Stomach (tissue), 8 donors: ENCODE measurements at regions not wholly inside any gene's neighbourhood (a gene's known extent, or its start where the extent isn't known, plus 50 kb on each side); places are given as distances from the start of the nearest gene placed in this dataset.
"Not testable (repeated sequence)": the region's sequence is repeated elsewhere in the genome, so short reads cannot be mapped to it uniquely, and the experiment has no call there.

ENCODE experiments used
- DNase-seq, 2 donors: peaks; one replicate each; pipeline versions ENCODE4 v3.0.0 to v3.0.0-alpha.2; 2013 to 2019
- H3K27ac ChIP-seq, 5 donors: fragments of 200-600 bp in 4 of 5; sonication (generic) in 4 of 5; one replicate each; pipeline ENCODE4 v1.5.1; 2013 to 2019; ENCODE audit warnings: mild to moderate bottlenecking in 1 of 5, moderate library complexity in 1 of 5
- H3K27me3 ChIP-seq, 3 donors: fragments of 200-600 bp; sonication (generic); one replicate each; pipeline ENCODE4 v1.5.1; 2017 to 2019; ENCODE audit warnings: mixed run types in 1 of 3
- H3K36me3 ChIP-seq, 4 donors: fragments of 200-600 bp; sonication (generic); 1 replicate in 3 of 4; 2 replicates in 1 of 4; pipeline ENCODE4 v1.5.1; 2016 to 2019
- H3K4me1 ChIP-seq, 4 donors: fragments of 200-600 bp; sonication (generic); one replicate each; pipeline ENCODE4 v1.5.1; 2016 to 2019
- H3K4me3 ChIP-seq, 4 donors: fragments of 200-600 bp; sonication (generic) in 3 of 4; one replicate each; pipeline ENCODE4 v1.5.1; 2016 to 2019; ENCODE audit warnings: mild to moderate bottlenecking in 1 of 4
- H3K9me3 ChIP-seq, 4 donors: fragments of 200-600 bp; sonication (generic); one replicate each; pipeline ENCODE4 v1.5.1; 2016 to 2019
- CTCF ChIP-seq, 7 experiments: fragments of 450-650 bp in 4 of 7; fragments of 200-600 bp in 3 of 7; sonication (generic) in 3 of 7; IDR thresholded peaks; one replicate each; pipeline ENCODE4 v1.5.1; 2016 to 2019; ENCODE audit warnings: antibody characterized with exemption in 7 of 7, control low read depth in 2 of 7, mild to moderate bottlenecking in 1 of 7
- EP300 ChIP-seq: sonication (generic); formaldehyde crosslinking; IDR thresholded peaks from one replicate; pipeline ENCODE4 v1.6.1; 2017; ENCODE audit warnings: antibody characterized with exemption
- POLR2A ChIP-seq, 4 donors: fragments of 450-650 bp; IDR thresholded peaks; one replicate each; pipeline ENCODE4 v1.6.1; 2016; ENCODE audit warnings: antibody characterized with exemption in 4 of 4, control low read depth in 2 of 4, mild to moderate bottlenecking in 1 of 4, moderate library complexity in 1 of 4
- POLR2AphosphoS5 ChIP-seq, 3 donors: sonication (generic); formaldehyde crosslinking; IDR thresholded peaks; one replicate each; pipeline ENCODE4 v1.6.1; 2016; ENCODE audit warnings: antibody characterized with exemption in 3 of 3
- WGBS, 5 donors: extraction: QIAGEN DNeasy Blood & Tissue Kit in 3 of 5; methylation state at CpG; one replicate each; pipeline versions ENCODE4 v1.1.5 to v1.1.7; 2013 to 2018; 5-methylcytosine and 5-hydroxymethylcytosine counted together
- intact Hi-C: fragments of 100-400 bp; cut with DNase I; formaldehyde crosslinking; loops from one replicate; pipeline ENCODE4 v1.15.1; 2023; ENCODE audit warnings: low total_unique reads
- donor health status: healthy with polysubstance abuse.
- donor health status: Bipolar disorder and iron deficiency.
- donor health status: healthy.

GRCh38 chr12:108423486-108423885 is 84.4 kb upstream of the CMKLR1 start:
- WGBS, 5 donors = 74 to 81% (median 78%) methylated on average over 4 of the region's 4 CpGs

GRCh38 chr12:108421082-108421481 is 82.0 kb upstream of the CMKLR1 start:
- H3K36me3 ChIP-seq, H3K4me3 ChIP-seq, H3K9me3 ChIP-seq, H3K27ac ChIP-seq, H3K27me3 ChIP-seq, intact Hi-C loops, DNase-seq: not testable (repeated sequence)
- WGBS, 5 donors = 70 to 84% (median 72%) methylated on average over 2 to 4 of the region's 4 CpGs
- H3K4me1 ChIP-seq = peaks cover 0 to 10% (median 0%) of the 10 kb centered on the region in 4 donors

More at GRCh38 chr12:108423486-108423885, 84.4 kb upstream of the CMKLR1 start:
- Histone ChIP-seq H3K4me3 (no peak overlapping the region), H3K9me3 (peaks cover 0 to 4% (median 0%) of the 10 kb centered on the region in 4 donors), H3K36me3 (no peaks in the 10 kb centered on the region), H3K27me3 (no peaks in the 10 kb centered on the region), H3K27ac (no peak overlapping the region), H3K4me1 (peaks cover 0 to 9% (median 0%) of the 10 kb centered on the region in 4 donors)
- intact Hi-C loops = no loop called here
- DNase-seq = no peak
- TF ChIP-seq EP300 = no peak
- TF ChIP-seq POLR2AphosphoS5 (IDR thresholded peaks at IDR 0.05) = no peak
- TF ChIP-seq CTCF (IDR thresholded peaks at IDR 0.05) = no peak
- no peak for TF ChIP-seq POLR2A (IDR thresholded peaks at IDR 0.05)

- intact Hi-C loops, H3K27ac ChIP-seq, H3K36me3 ChIP-seq, H3K4me3 ChIP-seq, H3K27me3 ChIP-seq, DNase-seq, H3K9me3 ChIP-seq: not testable (repeated sequence)
- peaks cover 0 to 10% (median 0%) of the 10 kb centered on the region in 4 donors for H3K4me1 ChIP-seq
- WGBS, 5 donors = 87 to 94% (median 92%) methylated on average over 20 of the region's 20 CpGs
Measured at GRCh38 chr12:108420421-108420820, 81.3 kb upstream of the CMKLR1 start.

GRCh38 chr12:108419949-108420348 is 80.8 kb upstream of the CMKLR1 start:
- no peaks in the 10 kb centered on the region for H3K36me3 ChIP-seq
- H3K4me1 ChIP-seq = peaks cover 0 to 10% (median 0%) of the 10 kb centered on the region in 4 donors
- peaks cover 0 to 5% (median 2%) of the 10 kb centered on the region in 4 donors for H3K9me3 ChIP-seq
- no peak overlapping the region for H3K4me3 ChIP-seq
- no peak for TF ChIP-seq POLR2AphosphoS5 (IDR thresholded peaks at IDR 0.05)
- no peak for TF ChIP-seq EP300
- no peak for TF ChIP-seq POLR2A (IDR thresholded peaks at IDR 0.05)
- no peak for TF ChIP-seq CTCF (IDR thresholded peaks at IDR 0.05)
- H3K27me3 ChIP-seq = no peaks in the 10 kb centered on the region
- no peak overlapping the region for H3K27ac ChIP-seq
- intact Hi-C loops = no loop called here
- WGBS, 5 donors = 76 to 81% (median 80%) methylated on average over 2 of the region's 2 CpGs
- DNase-seq = no peak

GRCh38 chr12:108418164-108418890 is 79.2 kb upstream of the CMKLR1 start:
- 60 to 85% (median 74%) methylated on average over 2 of the region's 2 CpGs for WGBS, 5 donors
- no peak overlapping the region for H3K4me3 ChIP-seq
- H3K27ac ChIP-seq = no peak overlapping the region
- TF ChIP-seq POLR2AphosphoS5 (IDR thresholded peaks at IDR 0.05) (no peak), EP300 (no peak), CTCF (IDR thresholded peaks at IDR 0.05) (no peak), POLR2A (IDR thresholded peaks at IDR 0.05) (no peak)
- intact Hi-C loops = no loop called here
- no peak for DNase-seq
- no peaks in the 10 kb centered on the region for H3K36me3 ChIP-seq
- H3K27me3 ChIP-seq = no peaks in the 10 kb centered on the region
- peaks cover 0 to 5% (median 2%) of the 10 kb centered on the region in 4 donors for H3K9me3 ChIP-seq
- H3K4me1 ChIP-seq = peaks cover 0 to 10% (median 0%) of the 10 kb centered on the region in 4 donors
